Esophagus squamous epithelium (tissue), 5 donors: ENCODE measurements at regions not wholly inside any gene's neighbourhood (a gene's known extent, or its start where the extent isn't known, plus 50 kb on each side); places are given as distances from the start of the nearest gene placed in this dataset.

Experiments
- DNase-seq: peaks from one replicate; lab custom pipeline; 2025; lab: John Stamatoyannopoulos, UW
- H3K27ac ChIP-seq, 4 donors: fragments of 200-600 bp; sonication (generic); one replicate each; pipeline ENCODE4 v1.5.1; 2016 to 2019; ENCODE audit warnings: mild to moderate bottlenecking in 1 of 4
- H3K27me3 ChIP-seq, 4 donors: fragments of 200-600 bp; sonication (generic); 1 replicate in 3 of 4; 2 replicates in 1 of 4; pipeline versions ENCODE4 v1.5.1 to v1.6.0; 2017 to 2021; ENCODE audit warnings: antibody characterized with exemption in 1 of 4
- H3K36me3 ChIP-seq, 3 donors: fragments of 200-600 bp; sonication (generic); one replicate each; pipeline ENCODE4 v1.5.1; 2016 to 2019
- H3K4me1 ChIP-seq, 3 donors: fragments of 200-600 bp; sonication (generic); one replicate each; pipeline ENCODE4 v1.5.1; 2017 to 2019
- H3K4me3 ChIP-seq, 4 donors: fragments of 200-600 bp; sonication (generic); 1 replicate in 3 of 4; 2 replicates in 1 of 4; pipeline ENCODE4 v1.5.1; 2016 to 2019; ENCODE audit warnings: mild to moderate bottlenecking in 2 of 4, moderate library complexity in 1 of 4
- H3K9me3 ChIP-seq, 3 donors: fragments of 200-600 bp; sonication (generic); one replicate each; pipeline ENCODE4 v1.5.1; 2016 to 2019
- POLR2A ChIP-seq, 4 donors: fragments of 450-650 bp; IDR thresholded peaks; one replicate each; pipeline ENCODE4 v1.6.1; 2017; ENCODE audit warnings: antibody characterized with exemption in 4 of 4, mild to moderate bottlenecking in 4 of 4, moderate library complexity in 3 of 4
- WGBS, 2 donors: methylation state at CpG; one replicate each; pipeline ENCODE4 v1.1.5; 2018; 5-methylcytosine and 5-hydroxymethylcytosine counted together
- intact Hi-C: fragments of 100-400 bp; cut with DNase I; formaldehyde crosslinking; loops from one replicate; pipeline ENCODE4 v1.15.0; 2022
- TF ChIP-seq, protein P1 (sequence below), 6 experiments: fragments of 450-650 bp in 4 of 6; fragments of 200-600 bp in 2 of 6; sonication (generic) in 2 of 6; IDR thresholded peaks; one replicate each; pipeline ENCODE4 v1.5.1; 2016 to 2019; ENCODE audit warnings: antibody characterized with exemption in 6 of 6, mild to moderate bottlenecking in 4 of 6, moderate library complexity in 4 of 6
- donor health status: DM: yes; HTN: yes; CAD: no.

DNA sequence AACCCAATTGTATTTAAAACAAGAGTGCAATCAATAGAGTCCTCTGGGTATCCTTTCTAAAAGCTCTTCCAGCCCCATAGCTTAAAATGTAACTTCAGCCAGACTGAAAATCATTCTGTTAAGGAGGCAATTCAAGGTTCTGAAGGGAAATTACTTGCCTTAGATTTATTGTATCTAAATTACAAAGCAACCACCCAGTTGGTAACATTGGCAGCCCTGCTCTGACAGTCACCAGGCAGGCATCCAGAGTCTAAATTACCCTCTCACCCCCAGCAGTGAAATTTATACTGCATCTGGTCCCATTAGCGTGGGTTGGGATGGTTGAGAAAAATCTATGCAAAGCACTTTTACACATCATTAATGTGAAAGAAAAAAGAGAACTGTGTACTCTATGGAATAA is 514.7 kb downstream of the MTRR start:
- Histone ChIP-seq H3K4me1 (no peaks in the 10 kb centered on the region), H3K36me3 (no peaks in the 10 kb centered on the region), H3K27ac (no peak overlapping the region), H3K27me3 (no peaks in the 10 kb centered on the region), H3K9me3 (no peaks in the 10 kb centered on the region), H3K4me3 (no peak overlapping the region)
- TF ChIP-seq, protein P1, sequence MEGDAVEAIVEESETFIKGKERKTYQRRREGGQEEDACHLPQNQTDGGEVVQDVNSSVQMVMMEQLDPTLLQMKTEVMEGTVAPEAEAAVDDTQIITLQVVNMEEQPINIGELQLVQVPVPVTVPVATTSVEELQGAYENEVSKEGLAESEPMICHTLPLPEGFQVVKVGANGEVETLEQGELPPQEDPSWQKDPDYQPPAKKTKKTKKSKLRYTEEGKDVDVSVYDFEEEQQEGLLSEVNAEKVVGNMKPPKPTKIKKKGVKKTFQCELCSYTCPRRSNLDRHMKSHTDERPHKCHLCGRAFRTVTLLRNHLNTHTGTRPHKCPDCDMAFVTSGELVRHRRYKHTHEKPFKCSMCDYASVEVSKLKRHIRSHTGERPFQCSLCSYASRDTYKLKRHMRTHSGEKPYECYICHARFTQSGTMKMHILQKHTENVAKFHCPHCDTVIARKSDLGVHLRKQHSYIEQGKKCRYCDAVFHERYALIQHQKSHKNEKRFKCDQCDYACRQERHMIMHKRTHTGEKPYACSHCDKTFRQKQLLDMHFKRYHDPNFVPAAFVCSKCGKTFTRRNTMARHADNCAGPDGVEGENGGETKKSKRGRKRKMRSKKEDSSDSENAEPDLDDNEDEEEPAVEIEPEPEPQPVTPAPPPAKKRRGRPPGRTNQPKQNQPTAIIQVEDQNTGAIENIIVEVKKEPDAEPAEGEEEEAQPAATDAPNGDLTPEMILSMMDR (IDR thresholded peaks at IDR 0.05) = no peak
- no peak for TF ChIP-seq POLR2A (IDR thresholded peaks at IDR 0.05)
- no peak for DNase-seq
- intact Hi-C loops = no loop called here
- WGBS, 2 donors = 31 to 70% methylated on average over 1 of the region's 1 CpG

DNA sequence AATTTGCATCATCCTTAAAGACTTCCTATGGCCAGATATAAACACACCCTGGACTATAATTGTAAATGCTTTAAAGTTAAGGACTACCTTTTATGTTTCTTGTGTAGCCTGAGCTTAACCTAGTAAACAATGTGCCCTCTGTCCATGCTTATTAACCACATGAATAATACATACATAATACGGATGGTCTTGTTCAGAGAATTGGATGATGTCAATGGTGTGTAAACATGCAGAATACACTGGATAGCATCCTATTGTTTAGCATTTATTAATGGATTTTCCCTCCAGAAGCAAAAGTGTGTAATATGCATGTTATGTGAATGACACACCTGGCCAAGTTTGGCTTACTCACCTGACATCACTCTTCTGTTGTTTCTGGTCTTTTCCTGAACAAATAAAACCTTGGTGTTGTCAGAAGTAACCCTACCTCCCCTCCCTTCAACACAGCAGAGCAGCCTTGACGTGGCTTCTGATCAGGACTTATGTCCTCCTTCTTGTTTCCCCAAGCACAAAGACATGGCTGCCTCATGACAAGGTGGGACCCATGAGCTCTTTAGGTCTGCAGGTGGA is 517.9 kb downstream of the MTRR start:
- DNase-seq = no peak
- intact Hi-C loops = no loop called here
- 47 to 65% methylated on average over 2 of the region's 2 CpGs for WGBS, 2 donors

DNA sequence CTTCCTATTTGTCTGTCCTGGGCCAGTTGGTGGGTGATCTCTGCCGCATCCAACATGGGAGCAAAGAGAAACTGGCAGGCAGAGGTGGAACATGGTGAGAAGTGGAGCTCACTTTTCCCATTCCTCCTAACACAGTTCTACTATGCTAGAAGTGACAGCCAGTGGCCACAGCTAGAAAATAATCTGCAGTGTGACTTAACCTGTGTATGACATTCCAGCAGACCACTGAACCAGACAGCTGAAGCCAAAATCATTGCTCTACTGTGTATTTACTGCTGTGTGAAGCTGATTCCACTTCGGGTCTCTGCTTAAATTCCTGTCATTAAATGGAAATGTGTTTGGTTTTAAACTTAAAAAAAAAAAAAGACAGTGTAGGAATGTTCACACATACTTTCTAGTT is 523.0 kb downstream of the MTRR start:
- Histone ChIP-seq H3K36me3 (no peaks in the 10 kb centered on the region), H3K27ac (no peak overlapping the region), H3K27me3 (no peaks in the 10 kb centered on the region), H3K9me3 (no peaks in the 10 kb centered on the region), H3K4me3 (no peak overlapping the region), H3K4me1 (no peaks in the 10 kb centered on the region)
- DNase-seq = no peak
- no peak for TF ChIP-seq POLR2A (IDR thresholded peaks at IDR 0.05)
- TF ChIP-seq, protein P1 (IDR thresholded peaks at IDR 0.05) = no peak
- WGBS, 2 donors = 42 to 47% methylated on average over 2 of the region's 2 CpGs
- intact Hi-C loops = no loop called here

More for the DNA sequence above, 517.9 kb downstream of the MTRR start:
- Histone ChIP-seq H3K36me3 (no peaks in the 10 kb centered on the region), H3K4me1 (no peaks in the 10 kb centered on the region), H3K27me3 (no peaks in the 10 kb centered on the region), H3K4me3 (no peak overlapping the region), H3K9me3 (no peaks in the 10 kb centered on the region), H3K27ac (no peak overlapping the region)
- no peak for TF ChIP-seq POLR2A (IDR thresholded peaks at IDR 0.05)
- TF ChIP-seq, protein P1 (IDR thresholded peaks at IDR 0.05) = no peak

DNA sequence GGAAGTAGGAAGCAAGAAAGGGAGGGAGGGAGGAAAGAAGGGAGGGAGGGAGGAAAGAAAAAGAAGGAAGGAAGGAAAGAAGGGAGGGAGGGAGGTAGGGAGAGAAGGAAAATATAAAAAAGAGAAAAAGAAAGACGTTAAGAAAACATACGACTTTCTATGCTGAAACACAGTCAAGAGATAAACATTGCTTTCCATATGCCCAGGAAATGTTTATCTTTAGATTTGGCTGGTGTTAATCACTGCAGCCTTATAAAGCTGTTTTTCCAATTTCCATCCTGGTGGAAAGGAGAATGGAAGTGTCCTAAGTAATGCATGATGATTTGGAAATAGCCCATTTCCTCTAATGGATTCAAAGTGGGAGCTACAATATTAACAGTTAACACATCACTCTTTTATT is 524.3 kb downstream of the MTRR start:
- DNase-seq = no peak
- Histone ChIP-seq H3K4me1 (no peaks in the 10 kb centered on the region), H3K4me3 (no peak overlapping the region), H3K27me3 (no peaks in the 10 kb centered on the region), H3K36me3 (no peaks in the 10 kb centered on the region), H3K9me3 (no peaks in the 10 kb centered on the region), H3K27ac (no peak overlapping the region)
- TF ChIP-seq, protein P1 (IDR thresholded peaks at IDR 0.05) = no peak
- TF ChIP-seq POLR2A (IDR thresholded peaks at IDR 0.05) = no peak
- WGBS, 2 donors = 42 to 57% methylated on average over 2 of the region's 2 CpGs
- intact Hi-C loops = no loop called here

DNA sequence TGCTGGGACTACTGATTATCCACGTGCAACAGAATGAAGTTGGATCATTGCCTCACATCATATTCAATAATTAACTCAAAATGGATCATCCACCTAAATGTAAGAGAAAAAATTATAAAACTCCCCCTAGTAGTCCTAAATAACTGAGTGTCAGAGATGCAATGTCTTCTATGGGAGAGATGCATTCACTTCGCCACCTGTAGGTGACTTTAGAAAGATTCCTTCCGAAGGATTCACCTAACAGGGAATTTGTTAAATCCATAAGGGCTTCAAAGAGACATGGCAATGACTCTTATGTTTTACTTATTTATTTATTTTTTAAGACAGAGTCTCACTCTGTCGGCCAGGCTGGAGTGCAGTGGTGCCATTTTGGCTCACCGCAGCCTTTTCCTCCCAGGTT is 526.0 kb downstream of the MTRR start:
- DNase-seq = no peak
- no peaks in the 10 kb centered on the region for H3K36me3 ChIP-seq
- 71 to 73% methylated on average over 5 of the region's 5 CpGs for WGBS, 2 donors
- no peaks in the 10 kb centered on the region for H3K9me3 ChIP-seq
- TF ChIP-seq, protein P1 (IDR thresholded peaks at IDR 0.05) = no peak
- TF ChIP-seq POLR2A (IDR thresholded peaks at IDR 0.05) = no peak
- H3K27me3 ChIP-seq = no peaks in the 10 kb centered on the region
- H3K4me3 ChIP-seq = no peak overlapping the region
- H3K27ac ChIP-seq = no peak overlapping the region
- intact Hi-C loops = no loop called here
- H3K4me1 ChIP-seq = no peaks in the 10 kb centered on the region
